Caco-2 (cell line): ENCODE measurements at regions not wholly inside any gene's neighbourhood (a gene's known extent, or its start where the extent isn't known, plus 50 kb on each side); places are given as distances from the start of the nearest gene placed in this dataset.

Source experiments
- BruUV-seq: library from RNA; stranded (reverse); fragments of 400-500 nt; replicated peaks from 2 replicates; lab custom pipeline; 2021; lab: Mats Ljungman, UMichigan
- CTCF ChIA-PET: fragments of 300-600 bp; sonication (Branson Sonifier 250); formaldehyde crosslinking; loops from one replicate; lab custom pipeline; 2022; ENCODE audit warnings: antibody characterized with exemption; lab: Charles Lee
- POLR2A ChIA-PET: fragments of 300-600 bp; sonication (Branson Sonifier 250); formaldehyde crosslinking; loops from one replicate; lab custom pipeline; 2022; ENCODE audit warnings: antibody characterized with exemption; lab: Charles Lee
- DNase-seq, 2 experiments: peaks; one replicate each; pipeline versions ENCODE4 v3.0.0 to v3.0.0-alpha.2; 2020 to 2022
- H3K27me3 ChIP-seq: replicated peaks from 2 replicates; pipeline ENCODE4 v1.6.0; 2011; ENCODE audit warnings: low read length; ENCODE audit not compliant: control insufficient read depth, insufficient read depth
- H3K36me3 ChIP-seq: 2 replicates; pipeline ENCODE4 v1.5.1; 2011; ENCODE audit warnings: low read length; ENCODE audit not compliant: control insufficient read depth, insufficient read depth
- H3K4me1 ChIP-seq: fragments of 250-450 bp; sonication (Bioruptor Pico); 2 replicates; pipeline ENCODE4 v1.5.1; 2020; ENCODE audit warnings: mild to moderate bottlenecking
- H3K4me3 ChIP-seq: 2 replicates; pipeline ENCODE4 v1.5.1; 2011; ENCODE audit warnings: low read depth, mild to moderate bottlenecking, control low read depth, low read length
- H3K9me3 ChIP-seq: fragments of 250-450 bp; sonication (Bioruptor Pico); 2 replicates; pipeline ENCODE4 v1.5.1; 2020; ENCODE audit warnings: mild to moderate bottlenecking, moderate library complexity
- H3K27ac Mint-ChIP-seq: one replicate; pipeline ENCODE4 v1.8.0; 2022; ENCODE audit warnings: mixed read lengths; ENCODE audit not compliant: unreplicated experiment
- H3K27me3 Mint-ChIP-seq: one replicate; pipeline ENCODE4 v1.8.0; 2022; ENCODE audit warnings: mixed read lengths; ENCODE audit not compliant: insufficient read depth, unreplicated experiment
- H3K36me3 Mint-ChIP-seq: one replicate; pipeline ENCODE4 v1.8.0; 2022; ENCODE audit warnings: mild to moderate bottlenecking, mixed read lengths; ENCODE audit not compliant: insufficient read depth, unreplicated experiment
- H3K4me1 Mint-ChIP-seq: one replicate; pipeline ENCODE4 v1.8.0; 2022; ENCODE audit warnings: low read depth, mixed read lengths; ENCODE audit not compliant: unreplicated experiment
- H3K4me3 Mint-ChIP-seq: one replicate; pipeline ENCODE4 v1.8.0; 2022; ENCODE audit warnings: mild to moderate bottlenecking, moderate library complexity, mixed read lengths; ENCODE audit not compliant: unreplicated experiment
- H3K9me3 Mint-ChIP-seq: one replicate; pipeline ENCODE4 v1.8.0; 2022; ENCODE audit warnings: mixed read lengths; ENCODE audit not compliant: unreplicated experiment
- CTCF ChIP-seq, 2 experiments: fragments of 200-600 bp in 1 of 2; IDR thresholded peaks; 1 replicate in 1 of 2; 2 replicates in 1 of 2; pipeline versions ENCODE4 v1.5.1 to v1.8.0; 2011 to 2022; ENCODE audit warnings: antibody characterized with exemption in 1 of 2, control low read depth in 1 of 2, inconsistent platforms in 1 of 2, low read depth in 1 of 2, low read length in 1 of 2, mild to moderate bottlenecking in 1 of 2, moderate library complexity in 1 of 2; ENCODE audit not compliant: insufficient read depth in 1 of 2, severe bottlenecking in 1 of 2, unreplicated experiment in 1 of 2
- intact Hi-C: fragments of 100-400 bp; cut with micrococcal nuclease; formaldehyde crosslinking; loops from one replicate; pipeline ENCODE4 v1.10.0; 2022; ENCODE audit not compliant: unreplicated experiment

DNA sequence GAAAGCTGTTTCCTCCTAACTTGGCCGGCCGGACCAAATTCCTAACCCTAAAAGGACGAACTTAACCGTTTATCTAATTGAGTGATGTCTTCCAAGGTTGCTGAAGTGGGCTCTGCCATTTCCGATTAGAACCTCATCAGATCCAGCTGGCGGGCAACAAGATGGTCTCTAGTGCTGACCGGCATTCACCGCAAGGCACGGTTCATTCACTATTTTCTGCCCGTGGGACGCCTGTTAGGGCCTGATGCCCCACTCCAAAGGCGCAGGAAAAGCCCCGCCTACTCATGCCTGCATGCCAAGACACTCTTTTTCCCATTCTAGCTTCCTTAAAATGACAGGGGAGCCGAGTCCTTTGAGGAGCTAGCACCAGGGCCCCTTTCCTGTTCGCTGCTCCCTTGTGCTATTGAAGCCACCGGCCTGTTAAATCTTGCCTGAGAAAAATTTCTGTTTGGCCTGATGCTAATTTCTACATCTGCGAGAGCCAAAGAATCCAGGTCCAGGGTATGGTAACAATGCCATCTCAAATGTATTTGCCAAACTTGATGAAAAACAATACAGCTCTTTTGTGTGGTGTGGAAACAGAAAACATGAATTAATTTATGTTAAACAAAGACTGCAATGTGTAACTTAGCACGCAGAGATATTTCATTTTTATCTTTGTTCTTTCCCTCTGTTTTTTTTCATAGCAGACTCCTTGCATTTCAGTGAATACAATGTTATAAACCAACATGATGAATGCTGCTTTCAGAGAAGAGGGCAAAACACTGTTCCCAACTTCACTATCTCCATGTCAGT, 1071.2 kb upstream of the USP15 start:
- H3K36me3 ChIP-seq, result no peaks in the 10 kb centered on the region
- no TSS peak for BruUV-seq
- Mint-ChIP-seq H3K4me3 (no peak overlapping the region), H3K27ac (no peak overlapping the region), H3K4me1 (no peaks in the 10 kb centered on the region), H3K27me3 (no peaks in the 10 kb centered on the region), H3K9me3 (peaks cover 9% of the 10 kb centered on the region), H3K36me3 (no peaks in the 10 kb centered on the region)
- H3K4me3 ChIP-seq, result no peak overlapping the region
- H3K27me3 ChIP-seq, result no peaks in the 10 kb centered on the region
- DNase-seq, result no peak
- H3K9me3 ChIP-seq, result no peaks in the 10 kb centered on the region; the same call in 1 of the 2 replicates
- intact Hi-C loops, result no loop called here
- H3K4me1 ChIP-seq, result no peaks in the 10 kb centered on the region
- ChIA-PET CTCF (no interaction called here), POLR2A (no interaction called here)
- no peak for TF ChIP-seq CTCF (IDR thresholded peaks at IDR 0.05; ENCODE audit: insufficient read depth in 1 of 2, low read depth in 1 of 2, low read length in 1 of 2, severe bottlenecking in 1 of 2, unreplicated experiment in 1 of 2)

- no peak for DNase-seq
Measured at GRCh38 chr12:61213646-61214045, 1046.6 kb upstream of the USP15 start.

GRCh38 chr12:61220337-61220736, 1039.9 kb upstream of the USP15 start:
- no peaks in the 10 kb centered on the region for H3K9me3 ChIP-seq
- intact Hi-C loops, result no loop called here

More at GRCh38 chr12:61213646-61214045, 1046.6 kb upstream of the USP15 start:
- TF ChIP-seq CTCF (IDR thresholded peaks at IDR 0.05; ENCODE audit: insufficient read depth in 1 of 2, low read depth in 1 of 2, low read length in 1 of 2, severe bottlenecking in 1 of 2, unreplicated experiment in 1 of 2), result no peak
- intact Hi-C loops, result no loop called here
- Mint-ChIP-seq H3K27me3 (peaks cover 5% of the 10 kb centered on the region), H3K9me3 (no peaks in the 10 kb centered on the region), H3K4me1 (no peaks in the 10 kb centered on the region), H3K4me3 (no peak overlapping the region), H3K27ac (no peak overlapping the region), H3K36me3 (no peaks in the 10 kb centered on the region)
- CTCF ChIA-PET, result no interaction called here
- H3K36me3 ChIP-seq, result no peaks in the 10 kb centered on the region
- H3K4me1 ChIP-seq, result no peaks in the 10 kb centered on the region
- BruUV-seq, result no TSS peak
- H3K9me3 ChIP-seq, result no peaks in the 10 kb centered on the region
- H3K27me3 ChIP-seq, result no peaks in the 10 kb centered on the region
- H3K4me3 ChIP-seq, result no peak overlapping the region
- POLR2A ChIA-PET, result no interaction called here

More at GRCh38 chr12:61220337-61220736, 1039.9 kb upstream of the USP15 start:
- ChIA-PET POLR2A (no interaction called here), CTCF (no interaction called here)
- Mint-ChIP-seq H3K36me3 (no peaks in the 10 kb centered on the region), H3K27me3 (peaks cover 3% of the 10 kb centered on the region), H3K27ac (no peak overlapping the region), H3K4me3 (no peak overlapping the region), H3K9me3 (peaks cover 10% of the 10 kb centered on the region), H3K4me1 (no peaks in the 10 kb centered on the region)
- H3K4me3 ChIP-seq, result no peak overlapping the region
- no peak for DNase-seq
- H3K27me3 ChIP-seq, result no peaks in the 10 kb centered on the region
- H3K36me3 ChIP-seq, result no peaks in the 10 kb centered on the region
- TF ChIP-seq CTCF (IDR thresholded peaks at IDR 0.05; ENCODE audit: insufficient read depth in 1 of 2, low read depth in 1 of 2, low read length in 1 of 2, severe bottlenecking in 1 of 2, unreplicated experiment in 1 of 2), result no peak
- no peaks in the 10 kb centered on the region for H3K4me1 ChIP-seq
- no TSS peak for BruUV-seq
